Spleen (tissue), 11 donors: ENCODE measurements at regions not wholly inside any gene's neighbourhood (a gene's known extent, or its start where the extent isn't known, plus 50 kb on each side); places are given as distances from the start of the nearest gene placed in this dataset.

Source experiments
- DNase-seq: peaks from one replicate; pipeline ENCODE4 v3.0.0-alpha.2; 2020
- H3K27ac ChIP-seq, 8 donors: fragments of 200-600 bp; sonication (generic) in 7 of 8; 1 replicate in 4 of 8; 2 replicates in 4 of 8; pipeline versions ENCODE4 v1.5.0 to v1.8.0; 2016 to 2021; ENCODE audit warnings: inconsistent platforms in 4 of 8, mild to moderate bottlenecking in 4 of 8, moderate library complexity in 1 of 8
- H3K27me3 ChIP-seq, 7 donors: fragments of 200-600 bp; sonication (generic) in 6 of 7; replicated peaks in 1 of 7; 1 replicate in 4 of 7; 2 replicates in 3 of 7; pipeline versions ENCODE4 v1.5.0 to v1.8.0; 2016 to 2021; ENCODE audit warnings: inconsistent platforms in 3 of 7, mild to moderate bottlenecking in 1 of 7
- H3K36me3 ChIP-seq, 6 donors: fragments of 200-600 bp; sonication (generic) in 5 of 6; 1 replicate in 4 of 6; 2 replicates in 2 of 6; pipeline versions ENCODE4 v1.5.0 to v1.8.0; 2016 to 2021; ENCODE audit warnings: inconsistent platforms in 2 of 6
- H3K4me1 ChIP-seq, 6 donors: fragments of 200-600 bp; sonication (generic) in 5 of 6; 1 replicate in 3 of 6; 2 replicates in 3 of 6; pipeline versions ENCODE4 v1.5.0 to v1.8.0; 2016 to 2021; ENCODE audit warnings: inconsistent platforms in 3 of 6
- H3K4me3 ChIP-seq, 8 donors: fragments of 200-600 bp; sonication (generic) in 7 of 8; 1 replicate in 4 of 8; 2 replicates in 4 of 8; pipeline versions ENCODE4 v1.5.0 to v1.8.0; 2016 to 2021; ENCODE audit warnings: inconsistent platforms in 4 of 8, mild to moderate bottlenecking in 4 of 8, moderate library complexity in 2 of 8
- H3K9me3 ChIP-seq, 8 donors: fragments of 200-600 bp; sonication (generic) in 7 of 8; 1 replicate in 4 of 8; 2 replicates in 4 of 8; pipeline versions ENCODE4 v1.5.0 to v1.8.0; 2016 to 2021; ENCODE audit warnings: inconsistent platforms in 4 of 8
- CTCF ChIP-seq, 11 experiments: fragments of 200-600 bp in 7 of 11; fragments of 450-650 bp in 4 of 11; sonication (generic) in 4 of 11; IDR thresholded peaks in 8 of 11; conservative IDR thresholded peaks in 3 of 11; 1 replicate in 7 of 11; 2 replicates in 4 of 11; pipeline versions ENCODE4 v1.4.0 to v1.8.0; 2016 to 2021; ENCODE audit warnings: antibody characterized with exemption in 11 of 11, inconsistent platforms in 4 of 11, mild to moderate bottlenecking in 1 of 11
- POLR2A ChIP-seq, 3 donors: fragments of 450-650 bp; IDR thresholded peaks; one replicate each; pipeline ENCODE4 v1.5.1; 2017; ENCODE audit warnings: antibody characterized with exemption in 3 of 3, mild to moderate bottlenecking in 1 of 3
- POLR2AphosphoS5 ChIP-seq, 3 donors: sonication (generic); formaldehyde crosslinking; IDR thresholded peaks; one replicate each; pipeline ENCODE4 v1.5.1; 2017; ENCODE audit warnings: antibody characterized with exemption in 3 of 3
- WGBS, 5 donors: extraction: QIAGEN DNeasy Blood & Tissue Kit in 3 of 5; methylation state at CpG; one replicate each; pipeline versions ENCODE4 v1.1.5 to v1.1.7; 2013 to 2018; 5-methylcytosine and 5-hydroxymethylcytosine counted together
- intact Hi-C: fragments of 100-400 bp; cut with DNase I; formaldehyde crosslinking; loops from one replicate; pipeline ENCODE4 v1.15.0; 2023; ENCODE audit warnings: low total_unique reads
- donor health status: healthy with polysubstance abuse.
- donor health status: DM: no; HTN: no; CAD: no; lungs with moderate emphysema.
- donor health status: DM: no; HTN: no; CAD: no.
- donor health status: Bipolar disorder and iron deficiency.
- donor health status: healthy.
- donor health status: DM: no; HTN: no; CAD: no.
- donor health status: DM: yes; HTN: yes; CAD: no.

GRCh38 chr6:156402628-156403027 is 374.6 kb upstream of the ARID1B start:
- Histone ChIP-seq H3K27me3 (peaks cover 0 to 4% (median 0%) of the 10 kb centered on the region in 7 donors), H3K9me3 (peaks cover 0 to 7% (median 0%) of the 10 kb centered on the region in 8 donors), H3K4me3 (no peak overlapping the region), H3K27ac (no peak overlapping the region), H3K36me3 (no peaks in the 10 kb centered on the region), H3K4me1 (no peaks in the 10 kb centered on the region)
- no peak for TF ChIP-seq POLR2A (IDR thresholded peaks at IDR 0.05)
- TF ChIP-seq CTCF (IDR thresholded peaks at IDR 0.05 in 8 of 11, conservative IDR thresholded peaks at IDR 0.05 in 3 of 11), result no peak
- no peak for TF ChIP-seq POLR2AphosphoS5 (IDR thresholded peaks at IDR 0.05)
- no peak for DNase-seq
- intact Hi-C loops, result no loop called here

- Histone ChIP-seq H3K27ac (no peak overlapping the region), H3K4me3 (no peak overlapping the region), H3K9me3 (peaks cover 0 to 7% (median 0%) of the 10 kb centered on the region in 8 donors), H3K27me3 (peaks cover 0 to 5% (median 0%) of the 10 kb centered on the region in 7 donors), H3K4me1 (peaks cover 0 to 3% (median 0%) of the 10 kb centered on the region in 6 donors), H3K36me3 (no peaks in the 10 kb centered on the region)
- TF ChIP-seq POLR2AphosphoS5 (IDR thresholded peaks at IDR 0.05) (no peak), CTCF (IDR thresholded peaks at IDR 0.05 in 8 of 11, conservative IDR thresholded peaks at IDR 0.05 in 3 of 11) (no peak), POLR2A (IDR thresholded peaks at IDR 0.05) (no peak)
- 69 to 92% (median 85%) methylated on average over 1 of the region's 1 CpG for WGBS, 5 donors
- no peak for DNase-seq
- intact Hi-C loops, result no loop called here
Measured at GRCh38 chr6:156402227-156402626, 375.0 kb upstream of the ARID1B start.

- no peak for TF ChIP-seq CTCF (IDR thresholded peaks at IDR 0.05 in 8 of 11, conservative IDR thresholded peaks at IDR 0.05 in 3 of 11)
- TF ChIP-seq POLR2A (IDR thresholded peaks at IDR 0.05), result no peak
- TF ChIP-seq POLR2AphosphoS5 (IDR thresholded peaks at IDR 0.05), result no peak
- Histone ChIP-seq H3K9me3 (peaks cover 0 to 7% (median 0%) of the 10 kb centered on the region in 8 donors), H3K4me3 (no peak overlapping the region), H3K27me3 (peaks cover 0 to 11% (median 0%) of the 10 kb centered on the region in 7 donors), H3K4me1 (peaks cover 0 to 20% (median 2%) of the 10 kb centered on the region in 6 donors), H3K27ac (no peak overlapping the region), H3K36me3 (no peaks in the 10 kb centered on the region)
- intact Hi-C loops, result no loop called here
- no peak for DNase-seq
- WGBS, 5 donors, result 53 to 84% (median 66%) methylated on average over 4 of the region's 4 CpGs
Measured at GRCh38 chr6:156400487-156400886, 376.7 kb upstream of the ARID1B start.

GRCh38 chr6:156398966-156399365 is 378.2 kb upstream of the ARID1B start:
- no peak for DNase-seq
- Histone ChIP-seq H3K4me1 (peaks cover 0 to 26% (median 2%) of the 10 kb centered on the region in 6 donors), H3K4me3 (no peak overlapping the region), H3K27ac (no peak overlapping the region), H3K36me3 (no peaks in the 10 kb centered on the region), H3K27me3 (peaks cover 0 to 11% (median 0%) of the 10 kb centered on the region in 7 donors), H3K9me3 (peaks cover 0 to 7% (median 0%) of the 10 kb centered on the region in 8 donors)
- 82 to 93% (median 90%) methylated on average over 2 of the region's 2 CpGs for WGBS, 5 donors
- no peak for TF ChIP-seq CTCF (IDR thresholded peaks at IDR 0.05 in 8 of 11, conservative IDR thresholded peaks at IDR 0.05 in 3 of 11)
- intact Hi-C loops, result no loop called here
